Stomach (tissue), 8 donors: ENCODE measurements at regions not wholly inside any gene's neighbourhood (a gene's known extent, or its start where the extent isn't known, plus 50 kb on each side); places are given as distances from the start of the nearest gene placed in this dataset.

Source experiments
- DNase-seq, 2 donors: peaks; one replicate each; pipeline versions ENCODE4 v3.0.0 to v3.0.0-alpha.2; 2013 to 2019
- H3K27ac ChIP-seq, 5 donors: fragments of 200-600 bp in 4 of 5; sonication (generic) in 4 of 5; one replicate each; pipeline ENCODE4 v1.5.1; 2013 to 2019; ENCODE audit warnings: mild to moderate bottlenecking in 1 of 5, moderate library complexity in 1 of 5
- H3K27me3 ChIP-seq, 3 donors: fragments of 200-600 bp; sonication (generic); one replicate each; pipeline ENCODE4 v1.5.1; 2017 to 2019; ENCODE audit warnings: mixed run types in 1 of 3
- H3K36me3 ChIP-seq, 4 donors: fragments of 200-600 bp; sonication (generic); 1 replicate in 3 of 4; 2 replicates in 1 of 4; pipeline ENCODE4 v1.5.1; 2016 to 2019
- H3K4me1 ChIP-seq, 4 donors: fragments of 200-600 bp; sonication (generic); one replicate each; pipeline ENCODE4 v1.5.1; 2016 to 2019
- H3K4me3 ChIP-seq, 4 donors: fragments of 200-600 bp; sonication (generic) in 3 of 4; one replicate each; pipeline ENCODE4 v1.5.1; 2016 to 2019; ENCODE audit warnings: mild to moderate bottlenecking in 1 of 4
- H3K9me3 ChIP-seq, 4 donors: fragments of 200-600 bp; sonication (generic); one replicate each; pipeline ENCODE4 v1.5.1; 2016 to 2019
- CTCF ChIP-seq, 7 experiments: fragments of 450-650 bp in 4 of 7; fragments of 200-600 bp in 3 of 7; sonication (generic) in 3 of 7; IDR thresholded peaks; one replicate each; pipeline ENCODE4 v1.5.1; 2016 to 2019; ENCODE audit warnings: antibody characterized with exemption in 7 of 7, control low read depth in 2 of 7, mild to moderate bottlenecking in 1 of 7
- EP300 ChIP-seq: sonication (generic); formaldehyde crosslinking; IDR thresholded peaks from one replicate; pipeline ENCODE4 v1.6.1; 2017; ENCODE audit warnings: antibody characterized with exemption
- POLR2A ChIP-seq, 4 donors: fragments of 450-650 bp; IDR thresholded peaks; one replicate each; pipeline ENCODE4 v1.6.1; 2016; ENCODE audit warnings: antibody characterized with exemption in 4 of 4, control low read depth in 2 of 4, mild to moderate bottlenecking in 1 of 4, moderate library complexity in 1 of 4
- POLR2AphosphoS5 ChIP-seq, 3 donors: sonication (generic); formaldehyde crosslinking; IDR thresholded peaks; one replicate each; pipeline ENCODE4 v1.6.1; 2016; ENCODE audit warnings: antibody characterized with exemption in 3 of 3
- WGBS, 5 donors: extraction: QIAGEN DNeasy Blood & Tissue Kit in 3 of 5; methylation state at CpG; one replicate each; pipeline versions ENCODE4 v1.1.5 to v1.1.7; 2013 to 2018; 5-methylcytosine and 5-hydroxymethylcytosine counted together
- intact Hi-C: fragments of 100-400 bp; cut with DNase I; formaldehyde crosslinking; loops from one replicate; pipeline ENCODE4 v1.15.1; 2023; ENCODE audit warnings: low total_unique reads
- donor health status: healthy with polysubstance abuse.
- donor health status: Bipolar disorder and iron deficiency.
- donor health status: healthy.

- peak overlapping the region in 2 of 5 donors; percentile 30 to 31 for H3K27ac ChIP-seq
- H3K27me3 ChIP-seq, result no peaks in the 10 kb centered on the region
- 63 to 70% (median 64%) methylated on average over 6 of the region's 6 CpGs for WGBS, 5 donors
- H3K4me3 ChIP-seq, result no peak overlapping the region
- TF ChIP-seq EP300 (no peak), POLR2AphosphoS5 (IDR thresholded peaks at IDR 0.05) (no peak), CTCF (IDR thresholded peaks at IDR 0.05) (no peak), POLR2A (IDR thresholded peaks at IDR 0.05) (no peak)
- no peaks in the 10 kb centered on the region for H3K36me3 ChIP-seq
- no peak for DNase-seq
- H3K9me3 ChIP-seq, result no peaks in the 10 kb centered on the region
- intact Hi-C loops, result no loop called here
- peaks cover 0 to 7% (median 0%) of the 10 kb centered on the region in 4 donors for H3K4me1 ChIP-seq
Observed at GRCh38 chr3:55165704-55166405, 238.0 kb upstream of the LRTM1 start.

- Histone ChIP-seq H3K4me3 (no peak overlapping the region), H3K27me3 (no peaks in the 10 kb centered on the region), H3K27ac (peak overlapping the region in 1 of 5 donors; percentile 30), H3K9me3 (no peaks in the 10 kb centered on the region), H3K4me1 (peaks cover 0 to 7% (median 0%) of the 10 kb centered on the region in 4 donors), H3K36me3 (no peaks in the 10 kb centered on the region)
- intact Hi-C loops, result no loop called here
- no peak for TF ChIP-seq POLR2AphosphoS5 (IDR thresholded peaks at IDR 0.05)
- TF ChIP-seq EP300, result no peak
- TF ChIP-seq POLR2A (IDR thresholded peaks at IDR 0.05), result no peak
- TF ChIP-seq CTCF (IDR thresholded peaks at IDR 0.05), result no peak
- 57 to 79% (median 78%) methylated on average over 3 of the region's 3 CpGs for WGBS, 5 donors
- no peak for DNase-seq
Observed at GRCh38 chr3:55165278-55165677, 237.4 kb upstream of the LRTM1 start.

DNA sequence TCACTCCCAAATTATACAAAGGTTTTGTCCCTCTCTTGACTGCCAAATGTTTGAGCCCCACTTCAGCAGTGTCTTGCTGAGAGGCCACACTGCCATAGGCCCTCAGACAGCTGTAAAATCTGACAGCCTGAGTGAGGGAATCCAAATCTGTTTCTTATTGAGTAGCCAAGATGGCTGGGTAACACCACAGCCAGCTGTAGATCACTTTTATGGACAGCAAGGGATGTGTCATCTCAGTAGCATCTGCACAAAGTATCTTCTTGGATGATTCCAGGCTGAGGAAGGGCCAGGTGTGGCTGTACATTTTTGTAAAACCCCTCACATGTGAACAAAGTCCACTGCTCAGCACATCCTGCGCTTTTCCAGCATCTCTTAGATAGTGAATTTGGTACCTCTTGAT lies 237.0 kb upstream of the LRTM1 start:
- no peak for DNase-seq
- Histone ChIP-seq H3K4me1 (peaks cover 0 to 7% (median 0%) of the 10 kb centered on the region in 4 donors), H3K4me3 (no peak overlapping the region), H3K27me3 (no peaks in the 10 kb centered on the region), H3K36me3 (no peaks in the 10 kb centered on the region), H3K27ac (no peak overlapping the region), H3K9me3 (no peaks in the 10 kb centered on the region)
- WGBS, 5 donors, result 73 to 91% (median 78%) methylated on average over 1 of the region's 1 CpG
- intact Hi-C loops, result no loop called here
- TF ChIP-seq CTCF (IDR thresholded peaks at IDR 0.05), result no peak
- TF ChIP-seq POLR2A (IDR thresholded peaks at IDR 0.05), result no peak
- TF ChIP-seq EP300, result no peak

GRCh38 chr3:55164191-55164590 lies 236.3 kb upstream of the LRTM1 start:
- no peaks in the 10 kb centered on the region for H3K9me3 ChIP-seq
- intact Hi-C loops, result no loop called here
- H3K4me3 ChIP-seq, result no peak overlapping the region
- no peak for DNase-seq
- peaks cover 0 to 7% (median 0%) of the 10 kb centered on the region in 4 donors for H3K4me1 ChIP-seq
- no peak overlapping the region for H3K27ac ChIP-seq
- H3K27me3 ChIP-seq, result no peaks in the 10 kb centered on the region
- TF ChIP-seq EP300 (no peak), POLR2AphosphoS5 (IDR thresholded peaks at IDR 0.05) (no peak), POLR2A (IDR thresholded peaks at IDR 0.05) (no peak), CTCF (IDR thresholded peaks at IDR 0.05) (no peak)
- no peaks in the 10 kb centered on the region for H3K36me3 ChIP-seq
